HEK293 (cell line): ENCODE measurements at regions not wholly inside any gene's neighbourhood (a gene's known extent, or its start where the extent isn't known, plus 50 kb on each side); places are given as distances from the start of the nearest gene placed in this dataset.

Experiments used
- CTCF ChIA-PET: fragments of 350-600 bp; formaldehyde crosslinking; extraction: SDS; loops from one replicate; lab custom pipeline; 2021; ENCODE audit warnings: antibody characterized with exemption; lab: Yijun Ruan, JAX
- POLR2A ChIA-PET: fragments of 300-600 bp; formaldehyde crosslinking; extraction: SDS; loops from one replicate; lab custom pipeline; 2020; ENCODE audit warnings: antibody characterized with exemption, inconsistent platforms; lab: Yijun Ruan, JAX
- H3K27ac ChIP-seq: fragments of 200-500 bp; sonication (Bioruptor generic); 2 replicates; pipeline ENCODE4 v1.5.1; 2014; ENCODE audit warnings: low read depth, low read length, control low read depth, inconsistent platforms; ENCODE audit errors: extremely low read depth
- H3K36me3 ChIP-seq, 2 experiments: fragments of 200-500 bp in 1 of 2; sonication (Bioruptor generic) in 1 of 2; 1 replicate in 1 of 2; 2 replicates in 1 of 2; pipeline ENCODE4 v1.5.1; 2014 to 2017; ENCODE audit warnings: inconsistent platforms in 2 of 2, low read length in 2 of 2; ENCODE audit not compliant: control insufficient read depth in 2 of 2, insufficient read depth in 1 of 2
- H3K4me1 ChIP-seq: fragments of 200-500 bp; sonication (Bioruptor generic); 2 replicates; pipeline ENCODE4 v1.5.1; 2014; ENCODE audit warnings: mild to moderate bottlenecking, low read length, inconsistent platforms; ENCODE audit not compliant: control insufficient read depth, insufficient read depth
- H3K4me3 ChIP-seq: 2 replicates; pipeline ENCODE4 v1.5.1; 2011; ENCODE audit warnings: low read depth, mild to moderate bottlenecking, control low read depth, low read length, moderate library complexity
- H3K9me3 ChIP-seq: fragments of 200-500 bp; sonication (Bioruptor generic); 2 replicates; pipeline ENCODE4 v1.5.1; 2014; ENCODE audit warnings: low read depth, low read length, inconsistent platforms; ENCODE audit not compliant: control insufficient read depth, insufficient read depth
- AEBP2 ChIP-seq: fragments of 450-650 bp; formaldehyde crosslinking; IDR thresholded peaks from 2 replicates; pipeline ENCODE4 v1.5.1; 2016; ENCODE audit warnings: missing biosample characterization, missing genetic modification characterization, borderline replicate concordance
- HOXD13 ChIP-seq: sonication (generic); formaldehyde crosslinking; IDR thresholded peaks from 2 replicates; pipeline ENCODE4 v1.8.0; 2022; ENCODE audit warnings: missing genetic modification reagents, borderline replicate concordance
- KLF8 ChIP-seq: fragments of 450-650 bp; formaldehyde crosslinking; IDR thresholded peaks from 2 replicates; pipeline ENCODE4 v1.5.1; 2016; ENCODE audit warnings: missing biosample characterization, missing genetic modification characterization
- PRDM6 ChIP-seq: fragments of 450-650 bp; formaldehyde crosslinking; IDR thresholded peaks from 2 replicates; pipeline ENCODE4 v1.5.1; 2017; ENCODE audit warnings: missing biosample characterization, missing genetic modification characterization
- TCF7L2 ChIP-seq: IDR thresholded peaks from 2 replicates; pipeline ENCODE4 v1.6.1; 2011; ENCODE audit warnings: low read depth, mild to moderate bottlenecking, inconsistent platforms, low read length, moderate library complexity, borderline replicate concordance
- ZBTB17 ChIP-seq: fragments of 450-650 bp; formaldehyde crosslinking; IDR thresholded peaks from 2 replicates; pipeline ENCODE4 v1.5.1; 2016; ENCODE audit warnings: missing biosample characterization, missing genetic modification characterization
- ZNF10 ChIP-seq: fragments of 450-650 bp; formaldehyde crosslinking; IDR thresholded peaks from 2 replicates; pipeline ENCODE4 v1.5.1; 2017; ENCODE audit warnings: missing biosample characterization, missing genetic modification characterization
- ZNF132 ChIP-seq: fragments of 450-650 bp; formaldehyde crosslinking; IDR thresholded peaks from 2 replicates; pipeline ENCODE4 v1.5.1; 2017; ENCODE audit warnings: missing biosample characterization, missing genetic modification characterization, borderline replicate concordance
- ZNF133 ChIP-seq: fragments of 450-650 bp; formaldehyde crosslinking; IDR thresholded peaks from 2 replicates; pipeline ENCODE4 v1.5.1; 2016; ENCODE audit warnings: missing biosample characterization, missing genetic modification characterization
- ZNF155 ChIP-seq: fragments of 450-650 bp; formaldehyde crosslinking; IDR thresholded peaks from 2 replicates; pipeline ENCODE4 v1.5.1; 2016; ENCODE audit warnings: missing biosample characterization, missing genetic modification characterization
- ZNF169 ChIP-seq: fragments of 450-650 bp; formaldehyde crosslinking; IDR thresholded peaks from 2 replicates; pipeline ENCODE4 v1.5.1; 2016; ENCODE audit warnings: missing biosample characterization, missing genetic modification characterization
- ZNF174 ChIP-seq: fragments of 450-650 bp; formaldehyde crosslinking; IDR thresholded peaks from 2 replicates; pipeline ENCODE4 v1.5.0; 2017; ENCODE audit warnings: missing biosample characterization, mild to moderate bottlenecking, missing genetic modification characterization
- ZNF19 ChIP-seq: fragments of 450-650 bp; formaldehyde crosslinking; IDR thresholded peaks from 2 replicates; pipeline ENCODE4; 2016; ENCODE audit warnings: missing biosample characterization, missing genetic modification characterization, low read depth
- ZNF211 ChIP-seq: fragments of 450-650 bp; formaldehyde crosslinking; IDR thresholded peaks from 2 replicates; pipeline ENCODE4 v1.5.1; 2016; ENCODE audit warnings: low read depth, missing biosample characterization, missing genetic modification characterization
- ZNF23 ChIP-seq: fragments of 450-650 bp; formaldehyde crosslinking; IDR thresholded peaks from 2 replicates; pipeline ENCODE4 v1.5.1; 2016; ENCODE audit warnings: missing biosample characterization, missing genetic modification characterization, borderline replicate concordance
- ZNF302 ChIP-seq: fragments of 450-650 bp; formaldehyde crosslinking; IDR thresholded peaks from 2 replicates; pipeline ENCODE4 v1.5.1; 2016; ENCODE audit warnings: missing biosample characterization, missing genetic modification characterization, low read depth
- ZNF416 ChIP-seq: fragments of 450-650 bp; formaldehyde crosslinking; IDR thresholded peaks from 2 replicates; pipeline ENCODE4 v1.5.1; 2016; ENCODE audit warnings: missing biosample characterization, missing genetic modification characterization
- ZNF473 ChIP-seq: fragments of 450-650 bp; formaldehyde crosslinking; IDR thresholded peaks from 2 replicates; pipeline ENCODE4 v1.5.1; 2017; ENCODE audit warnings: missing biosample characterization, missing genetic modification characterization
- ZNF488 ChIP-seq: fragments of 450-650 bp; formaldehyde crosslinking; IDR thresholded peaks from 2 replicates; pipeline ENCODE4 v1.5.1; 2016; ENCODE audit warnings: missing biosample characterization, missing genetic modification characterization
- ZNF585B ChIP-seq: fragments of 450-650 bp; formaldehyde crosslinking; IDR thresholded peaks from 2 replicates; pipeline ENCODE4 v1.5.1; 2016; ENCODE audit warnings: missing biosample characterization, missing genetic modification characterization
- ZNF626 ChIP-seq: fragments of 450-650 bp; sonication (Bioruptor Pico); formaldehyde crosslinking; IDR thresholded peaks from 2 replicates; pipeline ENCODE4 v1.5.1; 2018; ENCODE audit warnings: missing biosample characterization, missing genetic modification characterization, inconsistent platforms
- ZNF629 ChIP-seq: fragments of 450-650 bp; formaldehyde crosslinking; IDR thresholded peaks from 2 replicates; pipeline ENCODE4 v1.5.1; 2017; ENCODE audit warnings: missing biosample characterization, missing genetic modification characterization
- ZNF660 ChIP-seq: fragments of 450-650 bp; IDR thresholded peaks from 2 replicates; pipeline ENCODE4 v1.5.1; 2018; ENCODE audit warnings: missing biosample characterization, mild to moderate bottlenecking, missing genetic modification characterization
- ZNF670 ChIP-seq: fragments of 450-650 bp; formaldehyde crosslinking; IDR thresholded peaks from 2 replicates; pipeline ENCODE4 v1.5.1; 2016; ENCODE audit warnings: missing biosample characterization, missing genetic modification characterization, low read depth
- ZSCAN23 ChIP-seq: fragments of 450-650 bp; formaldehyde crosslinking; IDR thresholded peaks from 2 replicates; pipeline ENCODE4 v1.5.1; 2016; ENCODE audit warnings: missing biosample characterization, missing genetic modification characterization
- TF ChIP-seq, protein P1 (sequence below): fragments of 450-650 bp; formaldehyde crosslinking; IDR thresholded peaks from 2 replicates; pipeline ENCODE4 v1.5.1; 2016; ENCODE audit warnings: missing biosample characterization, missing genetic modification characterization
- TF ChIP-seq, protein P2 (sequence below): fragments of 450-650 bp; formaldehyde crosslinking; IDR thresholded peaks from 2 replicates; pipeline ENCODE4 v1.5.0; 2017; ENCODE audit warnings: missing biosample characterization, missing genetic modification characterization, borderline replicate concordance
- TF ChIP-seq, protein P3 (sequence below): fragments of 450-650 bp; formaldehyde crosslinking; IDR thresholded peaks from 2 replicates; pipeline ENCODE4 v1.5.1; 2017; ENCODE audit warnings: missing biosample characterization, missing genetic modification characterization

GRCh38 chr21:22476214-22476613 is 1478.0 kb downstream of the NCAM2 start:
- H3K4me3 ChIP-seq, result no peak overlapping the region
- ChIA-PET POLR2A (no interaction called here), CTCF (no interaction called here)
- TF ChIP-seq KLF8 (tag by site-specific recombination), result no peak
- TF ChIP-seq ZNF23 (tag by site-specific recombination), result no peak
- TF ChIP-seq ZNF302 (tag by site-specific recombination), result no peak
- TF ChIP-seq, protein P1, sequence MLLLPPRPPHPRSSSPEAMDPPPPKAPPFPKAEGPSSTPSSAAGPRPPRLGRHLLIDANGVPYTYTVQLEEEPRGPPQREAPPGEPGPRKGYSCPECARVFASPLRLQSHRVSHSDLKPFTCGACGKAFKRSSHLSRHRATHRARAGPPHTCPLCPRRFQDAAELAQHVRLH (tag by site-specific recombination), result no peak
- TF ChIP-seq ZNF155, result no peak
- TF ChIP-seq ZNF488 (tag by site-specific recombination), result no peak
- no peak for TF ChIP-seq ZNF169 (tag by site-specific recombination)
- TF ChIP-seq ZNF626 (tag by site-specific recombination), result no peak
- no peak for TF ChIP-seq ZNF660 (tag by site-specific recombination)
- TF ChIP-seq ZNF416 (tag by site-specific recombination), result no peak
- no peak for TF ChIP-seq ZNF132 (tag by site-specific recombination)
- no peak for TF ChIP-seq ZNF585B (tag by site-specific recombination)
- TF ChIP-seq ZBTB17, result no peak
- no peaks in the 10 kb centered on the region for H3K4me1 ChIP-seq
- no peak overlapping the region for H3K27ac ChIP-seq
- H3K36me3 ChIP-seq, result no peaks in the 10 kb centered on the region
- no peaks in the 10 kb centered on the region for H3K9me3 ChIP-seq

GRCh38 chr21:22476726-22477646 is 1478.8 kb downstream of the NCAM2 start:
- H3K4me1 ChIP-seq, result no peaks in the 10 kb centered on the region
- no peak overlapping the region for H3K27ac ChIP-seq
- CTCF ChIA-PET, result no interaction called here
- H3K4me3 ChIP-seq, result no peak overlapping the region
- POLR2A ChIA-PET, result no interaction called here
- no peaks in the 10 kb centered on the region for H3K9me3 ChIP-seq
- H3K36me3 ChIP-seq, result no peaks in the 10 kb centered on the region
- TF ChIP-seq ZSCAN23 (tag by site-specific recombination) (no peak), ZNF629 (tag by site-specific recombination) (no peak), ZNF174 (tag by site-specific recombination) (no peak), TCF7L2 (no peak), ZNF10 (no peak), ZNF473 (tag by site-specific recombination) (no peak), ZNF670 (tag by site-specific recombination) (no peak), AEBP2 (no peak), PRDM6 (tag by site-specific recombination) (no peak), ZBTB17 (no peak), ZNF211 (no peak), HOXD13 (CRISPR knock-in tag) (no peak), ZNF133 (tag by site-specific recombination) (no peak), ZNF19 (tag by site-specific recombination) (no peak)
- TF ChIP-seq, protein P2, sequence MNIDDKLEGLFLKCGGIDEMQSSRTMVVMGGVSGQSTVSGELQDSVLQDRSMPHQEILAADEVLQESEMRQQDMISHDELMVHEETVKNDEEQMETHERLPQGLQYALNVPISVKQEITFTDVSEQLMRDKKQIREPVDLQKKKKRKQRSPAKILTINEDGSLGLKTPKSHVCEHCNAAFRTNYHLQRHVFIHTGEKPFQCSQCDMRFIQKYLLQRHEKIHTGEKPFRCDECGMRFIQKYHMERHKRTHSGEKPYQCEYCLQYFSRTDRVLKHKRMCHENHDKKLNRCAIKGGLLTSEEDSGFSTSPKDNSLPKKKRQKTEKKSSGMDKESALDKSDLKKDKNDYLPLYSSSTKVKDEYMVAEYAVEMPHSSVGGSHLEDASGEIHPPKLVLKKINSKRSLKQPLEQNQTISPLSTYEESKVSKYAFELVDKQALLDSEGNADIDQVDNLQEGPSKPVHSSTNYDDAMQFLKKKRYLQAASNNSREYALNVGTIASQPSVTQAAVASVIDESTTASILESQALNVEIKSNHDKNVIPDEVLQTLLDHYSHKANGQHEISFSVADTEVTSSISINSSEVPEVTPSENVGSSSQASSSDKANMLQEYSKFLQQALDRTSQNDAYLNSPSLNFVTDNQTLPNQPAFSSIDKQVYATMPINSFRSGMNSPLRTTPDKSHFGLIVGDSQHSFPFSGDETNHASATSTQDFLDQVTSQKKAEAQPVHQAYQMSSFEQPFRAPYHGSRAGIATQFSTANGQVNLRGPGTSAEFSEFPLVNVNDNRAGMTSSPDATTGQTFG (tag by site-specific recombination), result no peak
- TF ChIP-seq, protein P3, sequence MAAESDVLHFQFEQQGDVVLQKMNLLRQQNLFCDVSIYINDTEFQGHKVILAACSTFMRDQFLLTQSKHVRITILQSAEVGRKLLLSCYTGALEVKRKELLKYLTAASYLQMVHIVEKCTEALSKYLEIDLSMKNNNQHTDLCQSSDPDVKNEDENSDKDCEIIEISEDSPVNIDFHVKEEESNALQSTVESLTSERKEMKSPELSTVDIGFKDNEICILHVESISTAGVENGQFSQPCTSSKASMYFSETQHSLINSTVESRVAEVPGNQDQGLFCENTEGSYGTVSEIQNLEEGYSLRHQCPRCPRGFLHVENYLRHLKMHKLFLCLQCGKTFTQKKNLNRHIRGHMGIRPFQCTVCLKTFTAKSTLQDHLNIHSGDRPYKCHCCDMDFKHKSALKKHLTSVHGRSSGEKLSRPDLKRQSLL (tag by site-specific recombination), result no peak
